HUES64 (cell line): ENCODE measurements at regions not wholly inside any gene's neighbourhood (a gene's known extent, or its start where the extent isn't known, plus 50 kb on each side); places are given as distances from the start of the nearest gene placed in this dataset.
"Not testable (repeated sequence)": the region's sequence is repeated elsewhere in the genome, so short reads cannot be mapped to it uniquely, and the experiment has no call there.

Source experiments
- H3K27ac ChIP-seq: 2 replicates; pipeline ENCODE4 v1.7.0; 2013; ENCODE audit warnings: low read depth, low read length, inconsistent platforms
- H3K27me3 ChIP-seq: 2 replicates; pipeline ENCODE4 v1.6.1; 2013; ENCODE audit warnings: mild to moderate bottlenecking, low read length; ENCODE audit not compliant: insufficient read depth
- H3K36me3 ChIP-seq: 2 replicates; pipeline ENCODE4 v1.6.1; 2013; ENCODE audit warnings: mild to moderate bottlenecking, low read length; ENCODE audit not compliant: insufficient read depth
- H3K4me1 ChIP-seq: 2 replicates; pipeline ENCODE4 v1.6.1; 2013; ENCODE audit warnings: mild to moderate bottlenecking, low read length, moderate library complexity; ENCODE audit not compliant: insufficient read depth
- H3K4me3 ChIP-seq: 2 replicates; pipeline ENCODE4 v1.5.1; 2013; ENCODE audit warnings: mild to moderate bottlenecking, low read length, moderate library complexity
- H3K9ac ChIP-seq: 2 replicates; pipeline ENCODE4 v1.6.1; 2013; ENCODE audit warnings: mild to moderate bottlenecking, low read depth, low read length
- H3K9me3 ChIP-seq: 2 replicates; pipeline ENCODE4 v1.6.1; 2013; ENCODE audit warnings: low read depth, low read length; ENCODE audit not compliant: insufficient read depth
- WGBS: fragments of 150-250, 120-280 bp; methylation state at CpG from one replicate; pipeline ENCODE4 v1.1.7; 2013; ENCODE audit warnings: missing lambda C conversion rate; 5-methylcytosine and 5-hydroxymethylcytosine counted together

- no peaks in the 10 kb centered on the region for H3K36me3 ChIP-seq
- no peaks in the 10 kb centered on the region for H3K9me3 ChIP-seq
- H3K27ac ChIP-seq: no peak overlapping the region
- H3K27me3 ChIP-seq: no peaks in the 10 kb centered on the region
- 92% methylated on average over 2 of the region's 2 CpGs for WGBS
- H3K4me1 ChIP-seq: peaks cover 46% of the 10 kb centered on the region
- H3K4me3 ChIP-seq: no peak overlapping the region
- no peak overlapping the region for H3K9ac ChIP-seq
Observed at GRCh38 chr2:221915926-221916325, 343.8 kb upstream of the EPHA4 start.

DNA sequence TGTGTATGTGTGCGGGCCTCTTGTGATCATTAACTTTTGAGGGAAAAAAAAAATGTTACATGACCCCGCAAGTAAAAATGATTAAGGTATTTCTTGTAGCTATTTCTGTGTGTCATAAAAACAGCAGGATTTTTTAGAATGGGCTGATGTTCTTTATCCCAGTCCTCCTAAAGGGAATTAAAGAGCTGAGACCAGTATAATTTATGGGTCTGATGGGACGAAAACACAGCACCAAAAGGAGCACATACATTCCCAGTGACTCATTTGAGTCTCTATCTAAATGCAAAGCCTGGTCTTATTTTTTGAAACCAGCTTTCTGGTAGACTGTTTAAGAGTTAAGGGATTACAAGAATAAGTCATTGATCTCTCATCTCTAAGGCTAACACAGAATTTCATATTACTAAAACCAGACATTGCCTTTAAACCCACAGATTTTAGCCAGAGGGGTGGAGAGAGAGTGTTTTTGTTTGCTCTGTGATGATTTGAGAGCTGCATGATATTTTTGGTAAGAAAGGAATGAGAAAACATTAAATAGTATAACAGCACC lies 342.3 kb upstream of the EPHA4 start:
- WGBS: 95% methylated on average over 2 of the region's 3 CpGs
- H3K27me3 ChIP-seq: no peaks in the 10 kb centered on the region
- peaks cover 48% of the 10 kb centered on the region for H3K4me1 ChIP-seq
- no peak overlapping the region; the same call in 1 of the 2 replicates for H3K27ac ChIP-seq
- no peak overlapping the region for H3K9ac ChIP-seq
- no peak overlapping the region for H3K4me3 ChIP-seq
- no peaks in the 10 kb centered on the region for H3K36me3 ChIP-seq
- no peaks in the 10 kb centered on the region for H3K9me3 ChIP-seq

DNA sequence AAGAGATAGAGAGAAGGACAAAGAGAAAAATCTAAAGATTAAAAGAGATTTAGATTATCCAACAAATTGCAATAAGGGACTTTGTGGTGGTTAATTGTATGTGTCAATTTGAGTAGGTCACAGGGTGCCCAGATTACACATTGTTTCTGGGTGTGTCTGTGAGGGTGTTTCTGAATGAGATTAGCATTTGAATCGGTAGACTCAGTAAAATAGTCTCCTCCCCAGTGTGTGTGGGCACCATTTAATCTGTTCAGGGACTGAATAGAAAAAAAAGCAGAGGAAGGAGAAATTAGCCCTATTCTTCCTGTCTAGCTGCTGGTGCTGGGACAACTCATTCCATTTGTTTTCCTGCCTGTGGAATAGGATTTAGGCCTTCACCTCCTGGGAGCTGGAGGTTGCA lies 339.8 kb upstream of the EPHA4 start:
- Histone ChIP-seq H3K9me3 (no peaks in the 10 kb centered on the region), H3K27ac (peak overlapping the region; percentile 62; the same call in 1 of the 2 replicates), H3K9ac (no peak overlapping the region), H3K36me3 (no peaks in the 10 kb centered on the region), H3K4me1 (peaks cover 44% of the 10 kb centered on the region), H3K4me3 (no peak overlapping the region), H3K27me3 (no peaks in the 10 kb centered on the region)
- WGBS: 45% methylated on average over 1 of the region's 1 CpG

DNA sequence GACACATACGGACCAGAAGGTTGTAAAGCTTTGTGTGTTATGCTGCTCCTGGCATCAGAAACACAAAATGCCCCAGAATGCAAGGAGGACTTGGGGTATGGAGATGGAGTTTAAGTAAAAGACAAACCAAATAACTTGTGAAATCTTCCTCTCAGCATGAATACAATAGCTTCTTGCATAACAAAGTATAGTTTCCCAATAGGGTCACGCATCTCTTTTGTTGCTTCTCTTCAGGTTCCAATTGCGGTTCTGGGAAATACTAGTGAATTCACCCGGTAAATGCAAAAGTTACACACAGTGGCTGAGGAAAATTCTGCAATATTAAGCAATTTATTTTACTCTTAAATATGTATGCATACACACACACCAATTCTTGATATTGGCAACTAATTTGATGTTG lies 339.2 kb upstream of the EPHA4 start:
- peaks cover 44% of the 10 kb centered on the region for H3K4me1 ChIP-seq

GRCh38 chr2:221908518-221908917 lies 336.4 kb upstream of the EPHA4 start:
- Histone ChIP-seq H3K9me3 (no peaks in the 10 kb centered on the region), H3K4me3 (no peak overlapping the region), H3K9ac (no peak overlapping the region), H3K4me1 (peaks cover 24% of the 10 kb centered on the region; the same call in 1 of the 2 replicates), H3K27ac (no peak overlapping the region), H3K36me3 (no peaks in the 10 kb centered on the region), H3K27me3 (no peaks in the 10 kb centered on the region)
- 96% methylated on average over 4 of the region's 4 CpGs for WGBS

More for the DNA sequence above, 339.2 kb upstream of the EPHA4 start:
- H3K36me3 ChIP-seq: no peaks in the 10 kb centered on the region
- H3K9me3 ChIP-seq: no peaks in the 10 kb centered on the region
- no peak overlapping the region for H3K4me3 ChIP-seq
- H3K9ac ChIP-seq: no peak overlapping the region
- peak overlapping the region; percentile 71 for H3K27ac ChIP-seq
- WGBS: 73% methylated on average over 4 of the region's 4 CpGs
- H3K27me3 ChIP-seq: no peaks in the 10 kb centered on the region

DNA sequence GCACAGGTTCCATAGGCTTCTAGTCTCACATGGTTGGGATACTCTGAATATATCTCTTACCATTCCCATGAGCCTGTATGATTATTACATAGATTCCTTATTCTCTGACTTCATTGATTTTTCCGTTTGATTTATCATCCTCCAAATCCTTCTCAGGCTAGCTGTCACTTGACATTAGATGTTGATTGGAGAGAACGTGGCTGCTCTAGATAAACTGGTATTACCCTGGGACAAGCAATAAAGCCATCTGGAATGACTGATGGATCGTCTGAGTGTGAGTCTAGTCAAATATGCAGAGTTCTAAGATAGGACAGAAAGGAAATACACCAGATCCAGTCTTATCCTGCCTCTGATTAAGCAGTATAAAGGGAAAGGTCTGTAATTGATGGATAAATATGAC lies 325.6 kb upstream of the EPHA4 start:
- Histone ChIP-seq H3K9ac (no peak overlapping the region), H3K36me3 (no peaks in the 10 kb centered on the region), H3K27me3 (no peaks in the 10 kb centered on the region), H3K9me3 (no peaks in the 10 kb centered on the region), H3K27ac (no peak overlapping the region), H3K4me3 (no peak overlapping the region), H3K4me1 (peaks cover 12% of the 10 kb centered on the region)
- WGBS: 86% methylated on average over 3 of the region's 3 CpGs

DNA sequence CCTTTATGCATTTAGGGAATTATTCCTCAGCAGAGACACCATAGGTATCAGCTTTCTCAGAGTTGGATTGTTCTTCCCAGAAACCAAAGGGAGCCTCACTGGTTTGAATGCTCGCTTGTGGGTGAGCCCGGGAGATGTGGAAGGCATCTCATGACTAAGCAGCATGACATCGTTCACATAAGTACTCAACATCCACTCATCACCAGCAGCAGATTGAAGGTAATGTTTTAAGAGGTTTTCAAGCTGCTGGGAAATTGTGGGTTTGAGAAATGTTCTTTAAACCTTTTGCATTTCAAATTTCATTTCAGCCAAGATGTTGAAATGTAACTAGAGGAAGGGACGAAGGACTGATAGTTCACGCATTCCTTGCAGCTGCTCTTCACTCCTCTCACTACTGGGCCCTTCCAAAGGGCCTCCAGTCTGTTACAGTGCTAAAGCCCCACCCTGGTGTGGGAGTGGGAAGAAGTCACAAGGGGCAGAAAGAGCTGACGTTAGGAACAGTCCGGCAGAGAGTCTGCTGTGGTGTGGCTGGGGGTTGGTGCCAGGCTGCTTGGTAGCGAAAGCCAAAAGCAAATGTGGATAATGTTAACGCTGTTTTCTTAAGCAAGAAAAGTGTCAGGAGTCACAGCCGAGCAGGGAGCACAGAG lies 324.5 kb upstream of the EPHA4 start:
- no peak overlapping the region for H3K27ac ChIP-seq
- peaks cover 12% of the 10 kb centered on the region for H3K4me1 ChIP-seq
- H3K27me3 ChIP-seq: no peaks in the 10 kb centered on the region
- H3K4me3 ChIP-seq: no peak overlapping the region
- H3K36me3 ChIP-seq: no peaks in the 10 kb centered on the region
- no peaks in the 10 kb centered on the region for H3K9me3 ChIP-seq
- no peak overlapping the region for H3K9ac ChIP-seq
- 88% methylated on average over 9 of the region's 10 CpGs for WGBS

DNA sequence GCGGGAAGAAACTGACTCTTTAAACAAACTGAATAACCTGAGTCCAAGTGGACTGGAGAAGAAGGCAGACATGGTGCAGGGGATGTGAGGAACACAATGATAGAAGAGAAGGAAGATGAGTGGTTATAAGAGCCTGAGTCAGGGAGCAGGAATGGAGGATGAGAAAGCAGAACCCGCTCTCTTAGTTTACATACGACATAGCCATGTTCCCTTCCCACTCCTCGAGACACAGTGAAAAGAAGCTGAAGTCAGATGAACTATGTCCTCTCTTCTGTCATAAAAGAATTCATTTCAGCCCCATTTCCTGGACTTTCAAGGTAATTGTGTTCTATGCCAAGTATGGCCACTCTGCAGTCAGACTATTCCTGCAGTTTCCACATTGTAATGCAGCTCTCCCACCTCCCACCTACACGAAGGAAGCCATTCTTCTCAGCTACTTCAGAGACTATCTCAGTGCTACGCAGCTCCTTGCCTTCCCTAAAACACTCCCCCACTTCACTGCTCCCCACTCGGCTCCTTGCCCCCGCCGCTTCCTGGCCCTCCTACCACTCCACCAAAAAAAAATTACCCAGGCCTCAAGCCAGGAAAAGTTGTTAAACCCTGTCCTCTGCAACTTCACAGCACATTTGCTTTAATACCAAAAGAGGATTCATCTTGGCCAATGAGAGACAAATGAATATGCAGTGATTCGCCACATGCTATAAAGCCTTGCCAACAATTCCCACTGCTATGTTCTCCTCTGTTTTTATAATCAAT lies 323.4 kb upstream of the EPHA4 start:
- peaks cover 12% of the 10 kb centered on the region for H3K4me1 ChIP-seq

DNA sequence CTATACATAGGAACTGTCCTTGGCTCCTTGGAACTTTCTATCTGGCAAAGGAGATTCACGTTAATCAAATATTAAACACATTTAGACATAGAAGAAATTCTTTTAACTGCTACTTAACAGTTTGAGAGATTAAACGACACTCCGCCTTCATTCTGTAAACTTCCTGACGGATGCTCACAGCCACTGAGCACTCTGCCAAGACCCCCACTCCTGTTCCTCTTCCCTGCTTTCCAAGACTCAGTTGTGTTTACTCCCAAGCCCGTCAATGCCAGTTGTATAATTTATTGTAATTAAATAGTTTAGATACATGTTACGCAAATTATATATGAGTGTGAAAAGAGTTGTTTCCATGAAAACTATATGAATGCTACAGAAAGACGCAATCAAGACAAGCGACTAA lies 321.4 kb upstream of the EPHA4 start:
- Histone ChIP-seq H3K9me3 (no peaks in the 10 kb centered on the region), H3K27me3 (no peaks in the 10 kb centered on the region), H3K4me1 (peaks cover 12% of the 10 kb centered on the region), H3K27ac (no peak overlapping the region), H3K9ac (no peak overlapping the region), H3K4me3 (no peak overlapping the region), H3K36me3 (no peaks in the 10 kb centered on the region)
- 98% methylated on average over 8 of the region's 8 CpGs for WGBS

More for the DNA sequence above, 323.4 kb upstream of the EPHA4 start:
- no peaks in the 10 kb centered on the region for H3K27me3 ChIP-seq
- no peak overlapping the region for H3K9ac ChIP-seq
- H3K4me3 ChIP-seq: no peak overlapping the region
- no peaks in the 10 kb centered on the region for H3K36me3 ChIP-seq
- no peaks in the 10 kb centered on the region for H3K9me3 ChIP-seq
- H3K27ac ChIP-seq: no peak overlapping the region
- 85% methylated on average over 10 of the region's 10 CpGs for WGBS

DNA sequence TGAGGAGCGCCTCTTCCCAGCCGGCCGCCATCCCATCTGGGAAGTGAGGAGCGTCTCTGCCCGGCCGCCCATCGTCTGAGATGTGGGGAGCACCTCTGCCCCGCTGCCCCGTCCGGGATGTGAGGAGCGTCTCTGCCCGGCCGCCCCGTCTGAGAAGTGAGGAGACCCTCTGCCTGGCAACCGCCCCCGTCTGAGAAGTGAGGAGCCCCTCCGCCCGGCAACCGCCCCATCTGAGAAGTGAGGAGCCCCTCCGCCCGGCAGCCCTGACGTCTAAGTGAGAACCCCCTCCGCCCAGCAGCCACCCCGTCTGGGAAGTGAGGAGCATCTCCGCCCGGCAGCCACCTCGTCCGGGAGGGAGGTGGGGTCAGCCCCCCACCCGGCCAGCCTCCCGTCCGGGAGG lies 319.9 kb upstream of the EPHA4 start:
- H3K9ac ChIP-seq, H3K4me3 ChIP-seq, H3K27ac ChIP-seq, H3K36me3 ChIP-seq, H3K9me3 ChIP-seq, H3K27me3 ChIP-seq: not testable (repeated sequence)
- WGBS: 96% methylated on average over 21 of the region's 31 CpGs
- peaks cover 12% of the 10 kb centered on the region for H3K4me1 ChIP-seq

GRCh38 chr2:221883976-221884375 lies 311.9 kb upstream of the EPHA4 start:
- H3K36me3 ChIP-seq: no peaks in the 10 kb centered on the region
- H3K9me3 ChIP-seq: no peaks in the 10 kb centered on the region
- H3K9ac ChIP-seq: no peak overlapping the region
- WGBS: 65% methylated on average over 4 of the region's 4 CpGs
- no peak overlapping the region for H3K27ac ChIP-seq
- H3K4me1 ChIP-seq: no peaks in the 10 kb centered on the region; the same call in 1 of the 2 replicates
- H3K4me3 ChIP-seq: no peak overlapping the region
- H3K27me3 ChIP-seq: no peaks in the 10 kb centered on the region
